Neural cell (in vitro differentiated cells): ENCODE measurements at regions not wholly inside any gene's neighbourhood (a gene's known extent, or its start where the extent isn't known, plus 50 kb on each side); places are given as distances from the start of the nearest gene placed in this dataset.

ENCODE experiments used
- H2AFZ ChIP-seq: fragments of 200-600, 300-800 bp; sonication (generic), shearing (Covaris generic); 2 replicates; pipeline ENCODE4 v1.6.0; 2014; ENCODE audit warnings: low read depth, mild to moderate bottlenecking, antibody characterized with exemption, low read length, moderate library complexity
- H3F3A ChIP-seq: fragments of 200-600 bp; shearing (Covaris generic); 2 replicates; pipeline ENCODE4 v1.6.1; 2016; ENCODE audit warnings: mild to moderate bottlenecking, moderate library complexity, mixed read lengths, antibody characterized with exemption, low read length; ENCODE audit not compliant: insufficient read depth, poor library complexity, severe bottlenecking
- H3K27ac ChIP-seq: fragments of 200-600, 300-800 bp; sonication (generic), shearing (Covaris generic); 2 replicates; pipeline ENCODE4 v1.5.1; 2014; ENCODE audit warnings: mild to moderate bottlenecking, low read length, moderate library complexity
- H3K27me3 ChIP-seq: fragments of 300-800, 200-600 bp; sonication (generic), shearing (Covaris generic); 2 replicates; pipeline ENCODE4 v1.6.0; 2014; ENCODE audit warnings: mild to moderate bottlenecking, low read depth, low read length, moderate library complexity; ENCODE audit not compliant: insufficient read depth
- H3K36me3 ChIP-seq: fragments of 300-800, 200-600 bp; sonication (generic), shearing (Covaris generic); 2 replicates; pipeline ENCODE4 v1.5.1; 2014; ENCODE audit warnings: mild to moderate bottlenecking, antibody characterized with exemption, low read length, moderate library complexity; ENCODE audit not compliant: insufficient read depth
- H3K4me2 ChIP-seq: fragments of 300-800, 200-600 bp; sonication (generic), shearing (Covaris generic); 2 replicates; pipeline ENCODE4 v1.6.0; 2014; ENCODE audit warnings: mild to moderate bottlenecking, low read length
- H3K4me3 ChIP-seq: fragments of 300-800, 200-600 bp; sonication (generic), shearing (Covaris generic); 2 replicates; pipeline ENCODE4 v1.5.1; 2014; ENCODE audit warnings: mild to moderate bottlenecking, low read length, moderate library complexity
- H3K79me2 ChIP-seq: fragments of 200-600 bp; shearing (Covaris generic); replicated peaks from 2 replicates; pipeline ENCODE4 v1.6.0; 2014; ENCODE audit warnings: mild to moderate bottlenecking, low read length, moderate library complexity; ENCODE audit not compliant: insufficient read depth
- H3K9ac ChIP-seq: fragments of 300-800, 200-600 bp; sonication (generic), shearing (Covaris generic); 2 replicates; pipeline ENCODE4 v1.6.1; 2016; ENCODE audit warnings: mild to moderate bottlenecking, low read length, mixed read lengths
- H3K9me2 ChIP-seq: fragments of 200-600 bp; shearing (Covaris generic); 2 replicates; pipeline ENCODE4 v1.6.1; 2016; ENCODE audit warnings: mild to moderate bottlenecking, low read length, mixed read lengths; ENCODE audit not compliant: insufficient read depth
- H3K9me3 ChIP-seq: fragments of 200-600, 300-800 bp; sonication (generic), shearing (Covaris generic); 2 replicates; pipeline ENCODE4 v1.6.1; 2016; ENCODE audit warnings: mild to moderate bottlenecking, mixed run types, low read length, moderate library complexity, mixed read lengths
- H4K20me1 ChIP-seq: fragments of 200-600 bp; shearing (Covaris generic); 2 replicates; pipeline ENCODE4 v1.6.1; 2016; ENCODE audit warnings: mild to moderate bottlenecking, mixed run types; ENCODE audit not compliant: insufficient read depth
- MXI1 ChIP-seq: fragments of 450-650 bp; conservative IDR thresholded peaks from 2 replicates; pipeline ENCODE4 v1.6.1; 2014; ENCODE audit warnings: antibody characterized with exemption, mild to moderate bottlenecking; ENCODE audit not compliant: poor library complexity, severe bottlenecking
- TAF1 ChIP-seq: IDR thresholded peaks from 2 replicates; pipeline ENCODE4 v1.6.1; 2012; ENCODE audit warnings: low read depth
- TF ChIP-seq, protein P1 (sequence below): IDR thresholded peaks from 2 replicates; pipeline ENCODE4 v1.6.1; 2012; ENCODE audit warnings: borderline replicate concordance
- TF ChIP-seq, protein P2 (sequence below): fragments of 450-650 bp; IDR thresholded peaks from 2 replicates; pipeline ENCODE4 v1.5.1; 2014; ENCODE audit warnings: antibody characterized with exemption, mild to moderate bottlenecking, moderate library complexity; ENCODE audit not compliant: poor library complexity, severe bottlenecking

DNA sequence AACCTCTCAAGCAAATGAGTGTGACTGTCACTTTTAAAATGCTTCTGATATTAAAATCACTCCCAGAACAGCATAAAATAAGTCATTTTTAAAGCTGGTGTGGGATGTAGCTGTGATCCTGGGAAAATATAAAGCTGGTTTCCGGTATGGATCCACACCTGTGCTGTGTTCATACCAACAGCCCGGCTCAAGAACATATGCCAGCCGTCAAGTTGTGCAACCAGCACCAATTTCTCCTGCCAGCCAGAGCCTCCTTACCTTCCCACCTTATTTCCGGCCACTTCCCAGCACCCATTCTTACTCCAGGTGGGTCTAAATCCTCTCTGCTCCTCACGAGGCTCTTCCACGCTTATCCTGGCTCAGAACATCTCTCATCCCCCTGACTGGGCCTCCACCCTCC lies 50.9 kb upstream of the RPS6KA2 start:
- Histone ChIP-seq H3K4me2 (no peak overlapping the region), H2AFZ (no peak overlapping the region), H3K9me2 (no peaks in the 10 kb centered on the region), H3K9ac (no peak overlapping the region), H3K27ac (no peak overlapping the region), H3K9me3 (no peaks in the 10 kb centered on the region), H3K4me3 (no peak overlapping the region), H3F3A (no peaks in the 10 kb centered on the region), H4K20me1 (no peaks in the 10 kb centered on the region), H3K27me3 (no peaks in the 10 kb centered on the region), H3K79me2 (no peaks in the 10 kb centered on the region), H3K36me3 (no peaks in the 10 kb centered on the region)
- TF ChIP-seq, protein P1, sequence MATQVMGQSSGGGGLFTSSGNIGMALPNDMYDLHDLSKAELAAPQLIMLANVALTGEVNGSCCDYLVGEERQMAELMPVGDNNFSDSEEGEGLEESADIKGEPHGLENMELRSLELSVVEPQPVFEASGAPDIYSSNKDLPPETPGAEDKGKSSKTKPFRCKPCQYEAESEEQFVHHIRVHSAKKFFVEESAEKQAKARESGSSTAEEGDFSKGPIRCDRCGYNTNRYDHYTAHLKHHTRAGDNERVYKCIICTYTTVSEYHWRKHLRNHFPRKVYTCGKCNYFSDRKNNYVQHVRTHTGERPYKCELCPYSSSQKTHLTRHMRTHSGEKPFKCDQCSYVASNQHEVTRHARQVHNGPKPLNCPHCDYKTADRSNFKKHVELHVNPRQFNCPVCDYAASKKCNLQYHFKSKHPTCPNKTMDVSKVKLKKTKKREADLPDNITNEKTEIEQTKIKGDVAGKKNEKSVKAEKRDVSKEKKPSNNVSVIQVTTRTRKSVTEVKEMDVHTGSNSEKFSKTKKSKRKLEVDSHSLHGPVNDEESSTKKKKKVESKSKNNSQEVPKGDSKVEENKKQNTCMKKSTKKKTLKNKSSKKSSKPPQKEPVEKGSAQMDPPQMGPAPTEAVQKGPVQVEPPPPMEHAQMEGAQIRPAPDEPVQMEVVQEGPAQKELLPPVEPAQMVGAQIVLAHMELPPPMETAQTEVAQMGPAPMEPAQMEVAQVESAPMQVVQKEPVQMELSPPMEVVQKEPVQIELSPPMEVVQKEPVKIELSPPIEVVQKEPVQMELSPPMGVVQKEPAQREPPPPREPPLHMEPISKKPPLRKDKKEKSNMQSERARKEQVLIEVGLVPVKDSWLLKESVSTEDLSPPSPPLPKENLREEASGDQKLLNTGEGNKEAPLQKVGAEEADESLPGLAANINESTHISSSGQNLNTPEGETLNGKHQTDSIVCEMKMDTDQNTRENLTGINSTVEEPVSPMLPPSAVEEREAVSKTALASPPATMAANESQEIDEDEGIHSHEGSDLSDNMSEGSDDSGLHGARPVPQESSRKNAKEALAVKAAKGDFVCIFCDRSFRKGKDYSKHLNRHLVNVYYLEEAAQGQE, result no peak
- no peak for TF ChIP-seq TAF1
- no peak for TF ChIP-seq MXI1
- TF ChIP-seq, protein P2, sequence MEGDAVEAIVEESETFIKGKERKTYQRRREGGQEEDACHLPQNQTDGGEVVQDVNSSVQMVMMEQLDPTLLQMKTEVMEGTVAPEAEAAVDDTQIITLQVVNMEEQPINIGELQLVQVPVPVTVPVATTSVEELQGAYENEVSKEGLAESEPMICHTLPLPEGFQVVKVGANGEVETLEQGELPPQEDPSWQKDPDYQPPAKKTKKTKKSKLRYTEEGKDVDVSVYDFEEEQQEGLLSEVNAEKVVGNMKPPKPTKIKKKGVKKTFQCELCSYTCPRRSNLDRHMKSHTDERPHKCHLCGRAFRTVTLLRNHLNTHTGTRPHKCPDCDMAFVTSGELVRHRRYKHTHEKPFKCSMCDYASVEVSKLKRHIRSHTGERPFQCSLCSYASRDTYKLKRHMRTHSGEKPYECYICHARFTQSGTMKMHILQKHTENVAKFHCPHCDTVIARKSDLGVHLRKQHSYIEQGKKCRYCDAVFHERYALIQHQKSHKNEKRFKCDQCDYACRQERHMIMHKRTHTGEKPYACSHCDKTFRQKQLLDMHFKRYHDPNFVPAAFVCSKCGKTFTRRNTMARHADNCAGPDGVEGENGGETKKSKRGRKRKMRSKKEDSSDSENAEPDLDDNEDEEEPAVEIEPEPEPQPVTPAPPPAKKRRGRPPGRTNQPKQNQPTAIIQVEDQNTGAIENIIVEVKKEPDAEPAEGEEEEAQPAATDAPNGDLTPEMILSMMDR, result no peak
